WTC11 (cell line): ENCODE measurements at regions not wholly inside any gene's neighbourhood (a gene's known extent, or its start where the extent isn't known, plus 50 kb on each side); places are given as distances from the start of the nearest gene placed in this dataset.

ENCODE experiments used
- ATAC-seq: fragments of 200-7000 bp; cut with Tn5 transposase; 2 replicates; pipeline ENCODE4 v1.10.0; 2021; ENCODE audit warnings: mild to moderate bottlenecking, moderate library complexity
- CTCF ChIA-PET: fragments of 300-600 bp; sonication (Branson Sonifier 250); formaldehyde crosslinking; loops from one replicate; lab custom pipeline; 2021; ENCODE audit warnings: antibody characterized with exemption; lab: Charles Lee
- POLR2A ChIA-PET: fragments of 350-600 bp; sonication (Branson Sonifier 250); formaldehyde crosslinking; loops from one replicate; lab custom pipeline; 2021; ENCODE audit warnings: antibody characterized with exemption; lab: Charles Lee
- DNase-seq: peaks from one replicate; pipeline ENCODE4 v3.0.0; 2021; ENCODE audit warnings: low spot score
- H3K27ac Mint-ChIP-seq: 2 replicates; pipeline ENCODE4 v1.8.0; 2021; ENCODE audit warnings: mixed read lengths
- H3K27me3 Mint-ChIP-seq: 2 replicates; pipeline ENCODE4 v1.8.0; 2021; ENCODE audit warnings: low read depth, mild to moderate bottlenecking, moderate library complexity, mixed read lengths
- H3K36me3 Mint-ChIP-seq: 2 replicates; pipeline ENCODE4 v1.8.0; 2021; ENCODE audit warnings: mixed read lengths
- H3K4me1 Mint-ChIP-seq: 2 replicates; pipeline ENCODE4 v1.8.0; 2022; ENCODE audit warnings: mixed read lengths
- H3K4me3 Mint-ChIP-seq: 2 replicates; pipeline ENCODE4 v1.8.0; 2021; ENCODE audit warnings: mild to moderate bottlenecking, moderate library complexity, mixed read lengths
- H3K9me3 Mint-ChIP-seq: 2 replicates; pipeline ENCODE4 v1.8.0; 2021; ENCODE audit warnings: mixed read lengths
- GABPB1 ChIP-seq: sonication (generic); formaldehyde crosslinking; IDR thresholded peaks from 2 replicates; pipeline ENCODE4 v1.8.1; 2023; ENCODE audit warnings: mild to moderate bottlenecking, missing genetic modification reagents
- HMGA2 ChIP-seq: fragments of 250-450 bp; sonication (Bioruptor Pico); IDR thresholded peaks from 2 replicates; pipeline ENCODE4 v1.4.0; 2021; ENCODE audit warnings: mild to moderate bottlenecking, moderate library complexity
- JUN ChIP-seq: sonication (generic); formaldehyde crosslinking; IDR thresholded peaks from 2 replicates; pipeline ENCODE4 v1.8.0; 2023; ENCODE audit warnings: mild to moderate bottlenecking, missing genetic modification reagents
- MXD4 ChIP-seq: fragments of 250-450 bp; sonication (Bioruptor Pico); IDR thresholded peaks from 2 replicates; pipeline ENCODE4 v1.8.0; 2021; ENCODE audit warnings: mild to moderate bottlenecking, moderate library complexity, borderline replicate concordance
- NFE2L1 ChIP-seq: sonication (generic); formaldehyde crosslinking; IDR thresholded peaks from 2 replicates; pipeline ENCODE4 v1.8.1; 2023; ENCODE audit warnings: missing genetic modification reagents
- NR3C1 ChIP-seq: sonication (generic); formaldehyde crosslinking; conservative IDR thresholded peaks from 2 replicates; pipeline ENCODE4 v1.8.1; 2023; ENCODE audit warnings: low read depth, mild to moderate bottlenecking, missing genetic modification reagents
- PRRX2 ChIP-seq: fragments of 250-450 bp; sonication (Bioruptor Pico); IDR thresholded peaks from 2 replicates; pipeline ENCODE4 v1.8.0; 2021; ENCODE audit warnings: mild to moderate bottlenecking
- SMAD4 ChIP-seq: sonication (generic); formaldehyde crosslinking; IDR thresholded peaks from 2 replicates; pipeline ENCODE4 v1.8.0; 2022; ENCODE audit warnings: mild to moderate bottlenecking, missing genetic modification reagents
- TP53 ChIP-seq: sonication (generic); formaldehyde crosslinking; IDR thresholded peaks from 2 replicates; pipeline ENCODE4 v1.8.1; 2023; ENCODE audit warnings: mild to moderate bottlenecking, missing genetic modification reagents
- ZNF138 ChIP-seq: sonication (generic); formaldehyde crosslinking; conservative IDR thresholded peaks from 2 replicates; pipeline ENCODE4 v1.8.1; 2022; ENCODE audit warnings: mild to moderate bottlenecking, moderate library complexity, missing genetic modification reagents
- TF ChIP-seq, protein P1 (sequence below): sonication (generic); formaldehyde crosslinking; IDR thresholded peaks from 2 replicates; pipeline ENCODE4 v1.8.1; 2023; ENCODE audit warnings: mild to moderate bottlenecking, missing genetic modification reagents, moderate library complexity
- TF ChIP-seq, protein P2 (sequence below): sonication (generic); formaldehyde crosslinking; IDR thresholded peaks from 2 replicates; pipeline ENCODE4 v1.8.1; 2023; ENCODE audit warnings: mild to moderate bottlenecking, missing genetic modification reagents, moderate library complexity
- TF ChIP-seq, protein P3 (sequence below): sonication (generic); formaldehyde crosslinking; IDR thresholded peaks from 2 replicates; pipeline ENCODE4 v1.8.0; 2023; ENCODE audit warnings: missing genetic modification reagents, mild to moderate bottlenecking, borderline replicate concordance
- TF ChIP-seq, protein P4 (sequence below): sonication (generic); formaldehyde crosslinking; IDR thresholded peaks from 2 replicates; pipeline ENCODE4 v1.8.0; 2023; ENCODE audit warnings: missing genetic modification reagents
- TF ChIP-seq, protein P5 (sequence below): fragments of 250-450 bp; sonication (Bioruptor Pico); IDR thresholded peaks from 2 replicates; pipeline ENCODE4 v1.9.0; 2021; ENCODE audit warnings: mild to moderate bottlenecking
- TF ChIP-seq, protein P6 (sequence below): sonication (generic); formaldehyde crosslinking; IDR thresholded peaks from 2 replicates; pipeline ENCODE4 v1.8.1; 2022; ENCODE audit warnings: mild to moderate bottlenecking, moderate library complexity, missing genetic modification reagents

DNA sequence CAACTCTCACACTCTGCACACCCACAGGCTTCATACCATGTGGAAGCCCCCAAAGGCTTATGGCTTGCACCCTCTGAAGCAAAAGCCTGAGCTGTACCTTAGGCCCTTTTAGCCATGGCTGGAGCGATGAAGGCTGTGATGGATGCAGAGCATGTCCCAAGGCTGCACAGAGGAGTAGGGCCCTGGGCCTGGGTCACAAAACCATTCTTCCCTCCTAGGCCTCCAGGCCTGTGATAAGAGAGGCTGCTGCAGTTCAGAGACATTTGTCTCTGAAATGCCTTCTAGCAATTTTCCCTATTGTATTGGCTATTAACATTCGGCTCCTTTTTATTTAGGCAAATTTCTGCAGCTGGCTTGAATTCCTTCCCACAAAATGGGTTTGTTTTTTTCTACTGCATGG lies 1707.7 kb downstream of the MRPL39 start:
- DNase-seq (no peak), ATAC-seq (no peak)
- Mint-ChIP-seq H3K36me3 (peaks cover 45% of the 10 kb centered on the region), H3K9me3 (peaks cover 72% of the 10 kb centered on the region), H3K4me1 (no peaks in the 10 kb centered on the region), H3K27me3 (peaks cover 3% of the 10 kb centered on the region), H3K27ac (no peak overlapping the region), H3K4me3 (no peak overlapping the region)
- CTCF ChIA-PET = no interaction called here
- POLR2A ChIA-PET = no interaction called here
- TF ChIP-seq SMAD4 (no peak), HMGA2 (CRISPR knock-in tag) (no peak), JUN (CRISPR knock-in tag) (no peak)
- TF ChIP-seq, protein P1, sequence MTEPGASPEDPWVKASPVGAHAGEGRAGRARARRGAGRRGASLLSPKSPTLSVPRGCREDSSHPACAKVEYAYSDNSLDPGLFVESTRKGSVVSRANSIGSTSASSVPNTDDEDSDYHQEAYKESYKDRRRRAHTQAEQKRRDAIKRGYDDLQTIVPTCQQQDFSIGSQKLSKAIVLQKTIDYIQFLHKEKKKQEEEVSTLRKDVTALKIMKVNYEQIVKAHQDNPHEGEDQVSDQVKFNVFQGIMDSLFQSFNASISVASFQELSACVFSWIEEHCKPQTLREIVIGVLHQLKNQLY = no peak
- TF ChIP-seq, protein P2, sequence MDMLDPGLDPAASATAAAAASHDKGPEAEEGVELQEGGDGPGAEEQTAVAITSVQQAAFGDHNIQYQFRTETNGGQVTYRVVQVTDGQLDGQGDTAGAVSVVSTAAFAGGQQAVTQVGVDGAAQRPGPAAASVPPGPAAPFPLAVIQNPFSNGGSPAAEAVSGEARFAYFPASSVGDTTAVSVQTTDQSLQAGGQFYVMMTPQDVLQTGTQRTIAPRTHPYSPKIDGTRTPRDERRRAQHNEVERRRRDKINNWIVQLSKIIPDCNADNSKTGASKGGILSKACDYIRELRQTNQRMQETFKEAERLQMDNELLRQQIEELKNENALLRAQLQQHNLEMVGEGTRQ (CRISPR knock-in tag) = no peak

DNA sequence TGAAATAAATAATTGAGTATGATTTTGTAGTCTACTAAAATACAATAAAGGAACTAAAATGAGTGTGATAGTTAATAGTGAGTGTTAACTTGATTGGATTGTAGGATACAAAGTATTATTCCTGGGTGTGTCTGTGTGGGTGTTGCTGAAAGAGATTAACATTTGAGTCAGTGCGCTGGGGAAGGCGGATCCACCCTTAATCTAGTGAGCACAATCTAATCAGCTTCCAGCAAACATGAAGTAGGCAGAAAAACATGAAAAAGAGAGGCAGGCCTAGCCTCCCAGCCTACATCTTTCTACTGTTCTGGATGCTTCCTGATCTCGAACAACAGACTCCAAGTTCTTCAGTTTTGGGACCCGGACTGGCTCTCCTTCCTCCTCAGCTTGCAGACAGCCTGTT lies 1716.6 kb downstream of the MRPL39 start:
- Mint-ChIP-seq H3K4me1 (no peaks in the 10 kb centered on the region), H3K27ac (no peak overlapping the region), H3K4me3 (no peak overlapping the region), H3K36me3 (peaks cover 21% of the 10 kb centered on the region; the same call in 1 of the 2 replicates), H3K27me3 (0 out of 2 replicates have a peak, but pooled peaks cover 3% of the 10 kb centered on the region), H3K9me3 (peaks cover 36% of the 10 kb centered on the region)
- DNase-seq (no peak), ATAC-seq (no peak)
- TF ChIP-seq, protein P3, sequence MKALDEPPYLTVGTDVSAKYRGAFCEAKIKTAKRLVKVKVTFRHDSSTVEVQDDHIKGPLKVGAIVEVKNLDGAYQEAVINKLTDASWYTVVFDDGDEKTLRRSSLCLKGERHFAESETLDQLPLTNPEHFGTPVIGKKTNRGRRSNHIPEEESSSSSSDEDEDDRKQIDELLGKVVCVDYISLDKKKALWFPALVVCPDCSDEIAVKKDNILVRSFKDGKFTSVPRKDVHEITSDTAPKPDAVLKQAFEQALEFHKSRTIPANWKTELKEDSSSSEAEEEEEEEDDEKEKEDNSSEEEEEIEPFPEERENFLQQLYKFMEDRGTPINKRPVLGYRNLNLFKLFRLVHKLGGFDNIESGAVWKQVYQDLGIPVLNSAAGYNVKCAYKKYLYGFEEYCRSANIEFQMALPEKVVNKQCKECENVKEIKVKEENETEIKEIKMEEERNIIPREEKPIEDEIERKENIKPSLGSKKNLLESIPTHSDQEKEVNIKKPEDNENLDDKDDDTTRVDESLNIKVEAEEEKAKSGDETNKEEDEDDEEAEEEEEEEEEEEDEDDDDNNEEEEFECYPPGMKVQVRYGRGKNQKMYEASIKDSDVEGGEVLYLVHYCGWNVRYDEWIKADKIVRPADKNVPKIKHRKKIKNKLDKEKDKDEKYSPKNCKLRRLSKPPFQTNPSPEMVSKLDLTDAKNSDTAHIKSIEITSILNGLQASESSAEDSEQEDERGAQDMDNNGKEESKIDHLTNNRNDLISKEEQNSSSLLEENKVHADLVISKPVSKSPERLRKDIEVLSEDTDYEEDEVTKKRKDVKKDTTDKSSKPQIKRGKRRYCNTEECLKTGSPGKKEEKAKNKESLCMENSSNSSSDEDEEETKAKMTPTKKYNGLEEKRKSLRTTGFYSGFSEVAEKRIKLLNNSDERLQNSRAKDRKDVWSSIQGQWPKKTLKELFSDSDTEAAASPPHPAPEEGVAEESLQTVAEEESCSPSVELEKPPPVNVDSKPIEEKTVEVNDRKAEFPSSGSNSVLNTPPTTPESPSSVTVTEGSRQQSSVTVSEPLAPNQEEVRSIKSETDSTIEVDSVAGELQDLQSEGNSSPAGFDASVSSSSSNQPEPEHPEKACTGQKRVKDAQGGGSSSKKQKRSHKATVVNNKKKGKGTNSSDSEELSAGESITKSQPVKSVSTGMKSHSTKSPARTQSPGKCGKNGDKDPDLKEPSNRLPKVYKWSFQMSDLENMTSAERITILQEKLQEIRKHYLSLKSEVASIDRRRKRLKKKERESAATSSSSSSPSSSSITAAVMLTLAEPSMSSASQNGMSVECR (CRISPR knock-in tag) = no peak
- no peak for TF ChIP-seq NFE2L1 (CRISPR knock-in tag)
- TF ChIP-seq, protein P4, sequence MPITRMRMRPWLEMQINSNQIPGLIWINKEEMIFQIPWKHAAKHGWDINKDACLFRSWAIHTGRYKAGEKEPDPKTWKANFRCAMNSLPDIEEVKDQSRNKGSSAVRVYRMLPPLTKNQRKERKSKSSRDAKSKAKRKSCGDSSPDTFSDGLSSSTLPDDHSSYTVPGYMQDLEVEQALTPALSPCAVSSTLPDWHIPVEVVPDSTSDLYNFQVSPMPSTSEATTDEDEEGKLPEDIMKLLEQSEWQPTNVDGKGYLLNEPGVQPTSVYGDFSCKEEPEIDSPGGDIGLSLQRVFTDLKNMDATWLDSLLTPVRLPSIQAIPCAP (CRISPR knock-in tag) = no peak
- TF ChIP-seq, protein P1 = no peak
- TF ChIP-seq HMGA2 (CRISPR knock-in tag) = no peak
- no peak for TF ChIP-seq TP53 (CRISPR knock-in tag)
- no peak for TF ChIP-seq SMAD4
- no peak for TF ChIP-seq GABPB1 (CRISPR knock-in tag)
- TF ChIP-seq NR3C1 = no peak
- TF ChIP-seq, protein P5, sequence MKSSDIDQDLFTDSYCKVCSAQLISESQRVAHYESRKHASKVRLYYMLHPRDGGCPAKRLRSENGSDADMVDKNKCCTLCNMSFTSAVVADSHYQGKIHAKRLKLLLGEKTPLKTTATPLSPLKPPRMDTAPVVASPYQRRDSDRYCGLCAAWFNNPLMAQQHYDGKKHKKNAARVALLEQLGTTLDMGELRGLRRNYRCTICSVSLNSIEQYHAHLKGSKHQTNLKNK (CRISPR knock-in tag) = no peak
- TF ChIP-seq, protein P6, sequence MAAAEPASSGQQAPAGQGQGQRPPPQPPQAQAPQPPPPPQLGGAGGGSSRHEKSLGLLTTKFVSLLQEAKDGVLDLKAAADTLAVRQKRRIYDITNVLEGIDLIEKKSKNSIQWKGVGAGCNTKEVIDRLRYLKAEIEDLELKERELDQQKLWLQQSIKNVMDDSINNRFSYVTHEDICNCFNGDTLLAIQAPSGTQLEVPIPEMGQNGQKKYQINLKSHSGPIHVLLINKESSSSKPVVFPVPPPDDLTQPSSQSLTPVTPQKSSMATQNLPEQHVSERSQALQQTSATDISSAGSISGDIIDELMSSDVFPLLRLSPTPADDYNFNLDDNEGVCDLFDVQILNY (CRISPR knock-in tag) = no peak
- TF ChIP-seq MXD4 (CRISPR knock-in tag) = no peak
- no peak for TF ChIP-seq PRRX2 (CRISPR knock-in tag)
- TF ChIP-seq, protein P2 (CRISPR knock-in tag) = no peak
- TF ChIP-seq ZNF138 (CRISPR knock-in tag) = no peak
- CTCF ChIA-PET = no interaction called here
- POLR2A ChIA-PET = no interaction called here
